ENCODE measurements at regions not wholly inside any gene's neighbourhood (a gene's known extent, or its start where the extent isn't known, plus 50 kb on each side); places are given as distances from the start of the nearest gene placed in this dataset.
"Not testable (repeated sequence)": the region's sequence is repeated elsewhere in the genome, so short reads cannot be mapped to it uniquely, and the experiment has no call there.

GRCh38 chr22:48828688-48829087 is 999.0 kb downstream of the BRD1 start:
- DNase-seq, result no peak

- DNase-seq, result no peak
These were observed 999.6 kb downstream of the BRD1 start for GRCh38 chr22:48827904-48828555.

- DNase-seq, result no peak
These were observed 1000.3 kb downstream of the BRD1 start for GRCh38 chr22:48827268-48827846.

DNA sequence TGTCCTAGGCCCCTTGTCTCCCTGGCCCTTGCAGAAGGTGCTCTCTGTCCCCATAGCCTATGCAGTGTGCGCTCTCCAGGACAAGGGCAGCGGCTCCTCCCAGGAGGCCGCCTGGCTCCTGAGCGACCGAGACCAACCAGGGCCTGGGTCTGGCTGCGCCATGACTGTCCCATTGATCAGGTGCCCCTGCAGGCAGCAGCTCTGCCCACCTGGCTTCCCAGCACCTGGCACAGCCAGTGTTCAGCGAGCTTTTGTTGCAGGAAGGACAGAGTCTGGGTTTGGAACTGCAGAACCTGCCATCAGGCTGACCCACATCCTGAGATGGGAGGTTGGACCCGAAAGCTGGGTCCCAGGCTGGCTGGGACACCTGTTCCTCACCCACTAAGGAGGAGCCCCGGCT is 1001.1 kb downstream of the BRD1 start:
- no peak for DNase-seq

- no peak for DNase-seq
These were observed 1001.7 kb downstream of the BRD1 start for GRCh38 chr22:48825802-48826520.

GRCh38 chr22:48824712-48825651 is 1002.7 kb downstream of the BRD1 start:
- no peak for DNase-seq

GRCh38 chr22:48823941-48824340 is 1003.7 kb downstream of the BRD1 start:
- no peak for DNase-seq

DNA sequence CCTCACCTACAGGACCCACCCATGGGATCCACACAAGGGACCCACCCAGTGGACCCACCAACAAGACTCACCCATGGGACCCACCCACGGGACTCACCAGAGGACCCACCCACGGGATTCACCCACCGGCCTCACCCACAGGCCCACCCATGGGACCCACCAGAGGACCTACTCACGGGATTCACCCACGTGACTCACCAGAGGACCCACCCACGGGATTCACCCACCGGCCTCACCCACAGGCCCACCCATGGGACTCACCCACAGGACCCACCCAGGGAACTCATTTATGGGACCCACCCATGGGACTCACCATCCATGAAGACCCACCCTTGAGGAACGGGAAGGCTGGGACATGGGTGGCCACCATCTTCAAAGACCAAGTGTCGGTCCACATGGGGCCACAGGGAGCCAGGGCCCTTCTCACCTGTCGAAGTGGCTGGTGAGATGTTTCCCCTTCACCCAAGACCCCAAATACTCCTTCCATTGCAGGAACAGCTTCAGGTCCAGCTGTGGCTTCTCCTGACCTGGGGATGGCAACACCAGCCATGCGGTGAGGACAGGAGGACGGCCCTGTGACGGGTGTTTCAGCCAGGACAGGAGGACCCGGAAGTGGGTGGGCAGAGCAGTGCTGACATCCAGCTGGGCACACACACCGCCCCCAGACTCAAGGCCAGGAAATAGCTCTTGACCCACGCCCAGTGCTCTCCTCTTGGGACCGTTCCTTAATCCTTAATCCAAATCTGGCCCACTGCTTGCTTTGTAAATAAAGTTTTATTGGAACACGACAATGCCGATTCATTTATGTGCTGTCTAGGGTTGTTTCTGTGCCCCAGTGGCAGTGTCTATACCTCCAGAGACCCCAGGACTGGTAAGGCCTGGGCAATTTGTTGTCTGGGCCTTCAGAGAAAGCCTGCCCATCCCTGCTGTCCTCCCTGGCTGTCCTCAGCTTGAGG is 1005.1 kb downstream of the BRD1 start:
- DNase-seq, result no peak

DNA sequence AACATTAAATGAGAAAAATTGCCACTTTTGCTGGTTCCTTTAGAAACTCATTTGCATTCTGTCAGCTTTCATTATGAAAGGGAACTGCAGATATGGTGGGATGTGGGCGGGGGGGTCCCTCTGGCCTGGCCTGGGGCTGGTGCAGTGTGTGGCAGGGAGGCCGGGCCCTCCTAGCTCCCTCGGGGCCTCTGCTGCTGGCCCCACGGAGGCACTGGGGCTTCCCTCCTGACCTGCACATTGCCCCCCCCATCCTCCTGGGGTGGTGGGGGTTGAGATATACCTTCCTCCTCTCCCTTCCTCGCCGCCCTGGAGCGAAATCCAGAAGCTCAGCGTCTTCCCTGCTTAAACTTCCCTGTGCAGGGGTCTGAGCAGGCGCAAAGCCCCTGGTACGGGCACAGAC is 1005.9 kb downstream of the BRD1 start:
- DNase-seq, result no peak

- no peak for DNase-seq
These were observed 1006.4 kb downstream of the BRD1 start for GRCh38 chr22:48821346-48821690.

DNA sequence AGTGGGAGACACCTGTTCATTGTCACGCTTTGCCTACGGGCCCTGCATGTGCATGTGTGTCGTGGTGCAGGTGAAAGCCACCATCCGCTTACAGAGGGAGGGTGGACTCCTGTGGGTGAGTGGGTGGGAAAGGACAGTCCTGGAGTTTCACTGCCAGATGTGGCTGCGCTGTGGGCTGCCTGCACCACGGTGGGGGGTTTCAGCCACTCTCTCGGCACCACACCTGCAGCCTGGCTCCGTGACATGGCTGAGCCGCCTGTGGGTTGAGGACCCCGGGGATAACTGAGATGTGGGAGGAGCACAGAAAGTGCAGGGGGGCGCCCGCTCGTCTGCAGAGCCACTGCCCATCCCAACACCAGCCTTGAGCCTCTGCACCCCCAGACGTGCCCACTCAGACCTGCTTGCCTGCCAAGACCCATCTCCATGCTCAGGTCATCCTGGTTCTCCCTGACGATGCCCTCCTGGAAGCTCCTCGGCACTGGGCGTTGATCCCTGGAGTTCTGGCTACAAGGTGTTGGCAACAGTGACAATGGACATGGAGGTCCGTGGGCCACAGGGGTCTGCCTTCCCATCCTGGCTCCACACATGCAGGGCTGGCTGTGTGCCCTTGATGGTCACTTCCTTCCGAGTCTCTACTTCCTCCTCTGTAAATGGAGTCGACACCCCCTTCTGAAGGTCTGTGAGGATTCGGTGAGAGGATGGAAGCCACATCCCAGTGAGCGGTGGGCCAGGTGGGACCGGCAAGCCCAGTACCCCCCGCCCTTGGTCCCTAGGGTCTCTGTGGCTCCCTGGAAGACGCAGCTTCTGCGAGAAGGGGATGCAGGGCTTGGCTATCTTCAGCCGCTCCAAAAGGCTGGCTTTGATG is 1007.0 kb downstream of the BRD1 start:
- no peak for DNase-seq

DNA sequence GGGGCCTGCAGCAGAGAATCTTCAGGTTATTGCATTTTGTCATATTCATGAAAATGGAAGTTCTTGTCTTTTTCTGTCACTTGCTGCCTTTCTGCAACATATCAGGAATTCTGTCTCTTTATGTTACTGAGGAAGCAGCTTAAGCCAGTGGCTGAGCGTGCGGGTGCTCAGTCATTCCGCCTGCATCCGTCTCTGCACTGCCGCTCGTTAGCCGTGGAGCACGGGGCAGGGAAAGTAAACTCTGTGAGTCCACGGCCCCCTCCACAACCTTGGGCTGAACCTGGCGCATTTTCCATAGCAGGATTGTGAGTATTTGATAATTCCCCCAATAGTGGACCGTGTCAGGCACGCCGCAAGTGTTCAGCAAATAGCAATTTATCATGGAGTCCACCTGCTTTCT is 1007.7 kb downstream of the BRD1 start:
- no peak for DNase-seq

GRCh38 chr22:48819232-48819631 is 1008.4 kb downstream of the BRD1 start:
- no peak for DNase-seq

GRCh38 chr22:48817491-48817890 is 1010.2 kb downstream of the BRD1 start:
- DNase-seq, result not testable (repeated sequence)

DNA sequence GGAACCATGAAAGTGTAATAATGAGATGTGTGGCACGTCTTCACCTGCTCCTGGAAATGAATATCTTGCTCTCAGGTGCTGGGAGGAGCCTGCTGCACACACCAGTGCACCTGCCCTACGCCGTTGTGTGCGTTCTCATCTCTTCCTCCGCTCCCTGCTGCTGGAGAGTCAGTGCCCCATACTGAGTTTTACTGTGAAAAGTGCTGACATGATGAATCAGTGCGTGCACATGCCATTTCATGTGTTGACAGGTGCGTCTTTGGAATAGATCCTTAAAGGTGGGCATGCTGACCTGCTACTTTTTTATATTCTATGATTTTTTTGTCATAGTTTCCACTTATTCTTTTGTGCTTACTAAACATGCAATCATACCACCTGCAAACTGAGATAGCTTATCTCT is 1015.8 kb downstream of the BRD1 start:
- no peak for DNase-seq

GRCh38 chr22:48808038-48808960 is 1019.4 kb downstream of the BRD1 start:
- DNase-seq, result no peak

- no peak for DNase-seq
These were observed 1020.5 kb downstream of the BRD1 start for GRCh38 chr22:48807155-48807554.

GRCh38 chr22:48806227-48806781 is 1021.4 kb downstream of the BRD1 start:
- no peak for DNase-seq

DNA sequence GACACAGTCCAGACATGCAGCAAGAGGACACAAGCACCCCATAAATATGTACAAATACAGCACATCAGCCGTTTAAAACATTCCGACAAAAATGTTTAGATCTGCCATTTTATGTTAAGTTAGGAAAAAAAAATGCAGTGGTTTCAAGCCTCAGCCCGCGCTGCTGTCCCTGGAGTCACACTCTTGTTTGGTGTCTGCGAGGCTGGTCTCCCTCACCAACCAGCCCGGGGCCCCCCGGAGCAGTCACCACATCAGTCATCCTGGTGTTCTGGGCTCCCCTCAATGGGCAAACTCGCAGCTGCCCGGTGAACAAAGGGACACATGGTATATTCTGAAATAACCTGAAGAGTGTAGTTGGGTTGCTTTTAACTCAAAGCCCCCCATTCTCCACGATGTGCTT is 1022.2 kb downstream of the BRD1 start:
- no peak for DNase-seq
